8988T (cell line): ENCODE measurements at regions not wholly inside any gene's neighbourhood (a gene's known extent, or its start where the extent isn't known, plus 50 kb on each side); places are given as distances from the start of the nearest gene placed in this dataset.

Experiments
- DNase-seq: peaks from one replicate; pipeline ENCODE4 v3.0.0; 2011

GRCh38 chr1:244937099-244937498 lies 72.8 kb upstream of the HNRNPU start:
- DNase-seq = no peak

- no peak for DNase-seq
Measured at GRCh38 chr1:244920911-244921761, 56.8 kb upstream of the HNRNPU start.

- no peak for DNase-seq
Measured at GRCh38 chr1:244919320-244920282, 55.3 kb upstream of the HNRNPU start.

- peak; percentile 65 for DNase-seq
Measured at GRCh38 chr1:244918421-244919319, 54.3 kb upstream of the HNRNPU start.

GRCh38 chr1:244917073-244917670 lies 52.8 kb upstream of the HNRNPU start:
- DNase-seq = no peak

GRCh38 chr1:244915736-244916135 lies 51.4 kb upstream of the HNRNPU start:
- no peak for DNase-seq

GRCh38 chr1:244914761-244915160 lies 50.4 kb upstream of the HNRNPU start:
- DNase-seq = no peak
